GM23338 (cell line): ENCODE measurements at regions not wholly inside any gene's neighbourhood (a gene's known extent, or its start where the extent isn't known, plus 50 kb on each side); places are given as distances from the start of the nearest gene placed in this dataset.

Source experiments
- CTCF ChIP-seq, 2 experiments: fragments of 200-600 bp in 1 of 2; sonication (generic) in 1 of 2; conservative IDR thresholded peaks; 2 replicates each; pipeline versions ENCODE4 v1.5.1 to v1.6.1; 2016 to 2017; ENCODE audit warnings: antibody characterized with exemption in 2 of 2, low read depth in 2 of 2, mild to moderate bottlenecking in 2 of 2, moderate library complexity in 1 of 2
- EZH2 ChIP-seq: fragments of 200-600 bp; sonication (generic); IDR thresholded peaks from one replicate; pipeline ENCODE4 v1.8.0; 2017; ENCODE audit warnings: antibody characterized with exemption, mild to moderate bottlenecking, low read depth; ENCODE audit not compliant: unreplicated experiment
- POLR2AphosphoS5 ChIP-seq: IDR thresholded peaks from 2 replicates; pipeline ENCODE4 v1.6.1; 2016; ENCODE audit warnings: antibody characterized with exemption, low read depth

- TF ChIP-seq CTCF (conservative IDR thresholded peaks at IDR 0.05; ENCODE audit: low read depth in 2 of 2) (no peak), EZH2 (no peak), POLR2AphosphoS5 (no peak)
Observed at GRCh38 chr10:44278837-44279324, 106.0 kb downstream of the CXCL12 start.
